ENCODE measurements at regions not wholly inside any gene's neighbourhood (a gene's known extent, or its start where the extent isn't known, plus 50 kb on each side); places are given as distances from the start of the nearest gene placed in this dataset.

GRCh38 chr1:87424541-87424940 is 95.9 kb downstream of the LMO4 start:
- Histone ChIP-seq H3K27ac (no peak overlapping the region), H3K4me3 (no peak overlapping the region), H3K9me3 (no peaks in the 10 kb centered on the region), H3K36me3 (no peaks in the 10 kb centered on the region), H3K27me3 (replicated peaks in 1 of 7) (no peaks in the 10 kb centered on the region), H3K4me1 (no peaks in the 10 kb centered on the region)
- no peak for DNase-seq
- intact Hi-C loops (cut with DNase I; ENCODE audit: low total_unique reads): no loop called here
- TF ChIP-seq POLR2AphosphoS5 (IDR thresholded peaks at IDR 0.05) (no peak), CTCF (IDR thresholded peaks at IDR 0.05 in 8 of 11, conservative IDR thresholded peaks at IDR 0.05 in 3 of 11) (no peak), POLR2A (IDR thresholded peaks at IDR 0.05) (no peak)
- 77 to 100% (median 91%) methylated on average over 1 of the region's 1 CpG for WGBS, 5 donors

GRCh38 chr1:87426463-87427249 is 98.0 kb downstream of the LMO4 start:
- DNase-seq: no peak
- intact Hi-C loops (cut with DNase I; ENCODE audit: low total_unique reads): no loop called here
- no peak for TF ChIP-seq CTCF (IDR thresholded peaks at IDR 0.05 in 8 of 11, conservative IDR thresholded peaks at IDR 0.05 in 3 of 11)
- no peak for TF ChIP-seq POLR2A (IDR thresholded peaks at IDR 0.05)
- TF ChIP-seq POLR2AphosphoS5 (IDR thresholded peaks at IDR 0.05): no peak
- Histone ChIP-seq H3K27me3 (replicated peaks in 1 of 7) (no peaks in the 10 kb centered on the region), H3K36me3 (no peaks in the 10 kb centered on the region), H3K9me3 (no peaks in the 10 kb centered on the region), H3K4me3 (no peak overlapping the region), H3K4me1 (no peaks in the 10 kb centered on the region), H3K27ac (no peak overlapping the region)
- WGBS, 5 donors: 81 to 90% (median 82%) methylated on average over 12 of the region's 12 CpGs

GRCh38 chr1:87428367-87428766 is 99.7 kb downstream of the LMO4 start:
- H3K36me3 ChIP-seq: no peaks in the 10 kb centered on the region
- no peak for DNase-seq
- no peak overlapping the region for H3K27ac ChIP-seq
- no peaks in the 10 kb centered on the region for H3K27me3 ChIP-seq (replicated peaks in 1 of 7)
- intact Hi-C loops (cut with DNase I; ENCODE audit: low total_unique reads): no loop called here
- WGBS, 5 donors: 83 to 90% (median 86%) methylated on average over 3 of the region's 3 CpGs
- H3K4me3 ChIP-seq: no peak overlapping the region
- H3K4me1 ChIP-seq: no peaks in the 10 kb centered on the region
- TF ChIP-seq POLR2AphosphoS5 (IDR thresholded peaks at IDR 0.05) (no peak), POLR2A (IDR thresholded peaks at IDR 0.05) (no peak), CTCF (IDR thresholded peaks at IDR 0.05 in 8 of 11, conservative IDR thresholded peaks at IDR 0.05 in 3 of 11) (no peak)
- no peaks in the 10 kb centered on the region for H3K9me3 ChIP-seq

- Histone ChIP-seq H3K36me3 (no peaks in the 10 kb centered on the region), H3K27me3 (replicated peaks in 1 of 7) (no peaks in the 10 kb centered on the region), H3K4me1 (no peaks in the 10 kb centered on the region), H3K4me3 (no peak overlapping the region), H3K9me3 (no peaks in the 10 kb centered on the region), H3K27ac (no peak overlapping the region)
- intact Hi-C loops (cut with DNase I; ENCODE audit: low total_unique reads): no loop called here
- DNase-seq: no peak
- 87 to 92% (median 90%) methylated on average over 8 of the region's 8 CpGs for WGBS, 5 donors
- TF ChIP-seq POLR2A (IDR thresholded peaks at IDR 0.05) (no peak), POLR2AphosphoS5 (IDR thresholded peaks at IDR 0.05) (no peak), CTCF (IDR thresholded peaks at IDR 0.05 in 8 of 11, conservative IDR thresholded peaks at IDR 0.05 in 3 of 11) (no peak)
Observed at GRCh38 chr1:87428883-87429282, 100.2 kb downstream of the LMO4 start.
